ENCODE measurements at regions not wholly inside any gene's neighbourhood (a gene's known extent, or its start where the extent isn't known, plus 50 kb on each side); places are given as distances from the start of the nearest gene placed in this dataset.

GRCh38 chr4:125837493-125838201 is 522.9 kb downstream of the FAT4 start:
- TF ChIP-seq, protein P1, sequence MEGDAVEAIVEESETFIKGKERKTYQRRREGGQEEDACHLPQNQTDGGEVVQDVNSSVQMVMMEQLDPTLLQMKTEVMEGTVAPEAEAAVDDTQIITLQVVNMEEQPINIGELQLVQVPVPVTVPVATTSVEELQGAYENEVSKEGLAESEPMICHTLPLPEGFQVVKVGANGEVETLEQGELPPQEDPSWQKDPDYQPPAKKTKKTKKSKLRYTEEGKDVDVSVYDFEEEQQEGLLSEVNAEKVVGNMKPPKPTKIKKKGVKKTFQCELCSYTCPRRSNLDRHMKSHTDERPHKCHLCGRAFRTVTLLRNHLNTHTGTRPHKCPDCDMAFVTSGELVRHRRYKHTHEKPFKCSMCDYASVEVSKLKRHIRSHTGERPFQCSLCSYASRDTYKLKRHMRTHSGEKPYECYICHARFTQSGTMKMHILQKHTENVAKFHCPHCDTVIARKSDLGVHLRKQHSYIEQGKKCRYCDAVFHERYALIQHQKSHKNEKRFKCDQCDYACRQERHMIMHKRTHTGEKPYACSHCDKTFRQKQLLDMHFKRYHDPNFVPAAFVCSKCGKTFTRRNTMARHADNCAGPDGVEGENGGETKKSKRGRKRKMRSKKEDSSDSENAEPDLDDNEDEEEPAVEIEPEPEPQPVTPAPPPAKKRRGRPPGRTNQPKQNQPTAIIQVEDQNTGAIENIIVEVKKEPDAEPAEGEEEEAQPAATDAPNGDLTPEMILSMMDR (IDR thresholded peaks at IDR 0.05): no peak

GRCh38 chr4:125838202-125838601 is 523.4 kb downstream of the FAT4 start:
- TF ChIP-seq, protein P1 (IDR thresholded peaks at IDR 0.05): no peak

- TF ChIP-seq, protein P1 (IDR thresholded peaks at IDR 0.05): no peak
These were observed 524.2 kb downstream of the FAT4 start for GRCh38 chr4:125838924-125839323.

DNA sequence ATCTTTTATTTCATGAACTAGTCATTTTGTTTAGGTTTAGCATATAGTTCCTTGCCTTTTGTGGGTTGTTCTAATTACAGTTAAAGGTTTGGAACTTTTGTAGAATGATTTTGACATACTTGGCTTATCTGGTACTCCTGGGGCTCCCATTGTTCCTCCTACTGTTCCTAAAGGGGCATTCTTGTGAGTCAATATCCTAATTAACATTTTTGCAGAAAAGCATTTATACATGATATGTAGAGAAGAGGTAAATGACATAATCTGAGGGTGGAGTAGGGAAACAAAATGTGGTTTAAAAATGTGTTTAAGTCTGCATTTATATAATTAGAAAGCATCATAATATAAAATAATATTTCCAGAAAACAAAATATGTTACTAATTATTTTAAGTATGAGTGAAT is 529.2 kb downstream of the FAT4 start:
- TF ChIP-seq, protein P1 (IDR thresholded peaks at IDR 0.05): no peak

GRCh38 chr4:125847518-125847917 is 532.8 kb downstream of the FAT4 start:
- TF ChIP-seq, protein P1 (IDR thresholded peaks at IDR 0.05): no peak

DNA sequence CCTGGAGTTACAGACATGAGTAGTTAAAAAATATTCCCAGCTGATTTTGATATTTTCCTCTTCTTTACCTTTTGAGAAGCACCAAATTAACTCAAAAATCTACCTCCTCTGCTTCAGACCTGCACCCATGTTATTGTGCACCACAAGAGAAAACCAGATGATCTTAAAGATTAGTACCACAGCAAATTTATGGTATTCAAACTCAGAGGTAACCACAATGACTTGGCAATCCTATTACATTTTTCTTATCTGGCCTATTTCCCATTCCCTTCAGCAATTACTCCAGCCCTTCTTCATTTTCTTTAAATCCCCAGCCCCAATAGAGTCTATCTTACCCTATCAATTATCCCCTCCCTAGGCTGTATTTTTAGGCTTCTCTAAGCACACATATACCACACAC is 535.1 kb downstream of the FAT4 start:
- TF ChIP-seq, protein P1 (IDR thresholded peaks at IDR 0.05): no peak

- TF ChIP-seq, protein P1 (IDR thresholded peaks at IDR 0.05): no peak
These were observed 577.0 kb downstream of the FAT4 start for GRCh38 chr4:125891597-125892258.
